ENCODE measurements at regions not wholly inside any gene's neighbourhood (a gene's known extent, or its start where the extent isn't known, plus 50 kb on each side); places are given as distances from the start of the nearest gene placed in this dataset.

DNA sequence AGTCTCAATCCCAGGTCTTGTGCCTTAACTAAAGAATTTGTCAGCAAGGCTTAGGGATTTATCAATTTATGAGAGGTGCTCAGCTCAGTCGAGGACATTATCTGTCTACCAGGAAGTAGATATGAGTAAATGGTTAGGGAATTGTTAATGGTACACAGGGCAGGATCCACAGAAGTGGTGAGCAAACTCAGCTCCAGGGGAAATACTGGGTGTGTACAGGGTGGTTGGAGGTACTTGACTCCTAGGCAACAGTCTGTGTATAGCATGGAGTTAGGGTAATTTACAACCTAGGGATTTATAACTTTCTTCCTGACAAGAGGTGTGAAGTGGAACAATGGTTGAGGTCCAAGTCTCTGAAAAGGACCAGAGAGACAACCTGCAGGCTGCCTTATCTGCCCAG is 123.4 kb upstream of the OR9Q1 start:
- Histone ChIP-seq H3K4me3 (no peak overlapping the region), H3K36me3 (ENCODE audit: control insufficient read depth in 4 of 4, insufficient read depth in 4 of 4, low read length in 4 of 4) (no peaks in the 10 kb centered on the region), H3K27ac (ENCODE audit: low read depth in 1 of 2, low read length in 1 of 2) (no peak overlapping the region), H3K27me3 (ENCODE audit: control insufficient read depth in 3 of 3, insufficient read depth in 3 of 3, low read length in 2 of 3) (no peaks in the 10 kb centered on the region), H3K9me3 (ENCODE audit: control insufficient read depth in 4 of 4, insufficient read depth in 3 of 4, low read length in 3 of 4) (peaks cover 0 to 3% (median 0%) of the 10 kb centered on the region in 4 donors), H3K4me1 (ENCODE audit: control insufficient read depth in 5 of 5, insufficient read depth in 5 of 5, low read length in 5 of 5) (no peaks in the 10 kb centered on the region), H3K9ac (ENCODE audit: insufficient read depth in 1 of 2, low read length in 2 of 2) (no peak overlapping the region)
- DNase-seq (no peak), ATAC-seq (ENCODE audit: insufficient read depth, low FRiP score) (peak; percentile 59)
- 39 to 44% methylated on average over 1 of the region's 1 CpG for WGBS, 2 donors
- TF ChIP-seq, protein P1, sequence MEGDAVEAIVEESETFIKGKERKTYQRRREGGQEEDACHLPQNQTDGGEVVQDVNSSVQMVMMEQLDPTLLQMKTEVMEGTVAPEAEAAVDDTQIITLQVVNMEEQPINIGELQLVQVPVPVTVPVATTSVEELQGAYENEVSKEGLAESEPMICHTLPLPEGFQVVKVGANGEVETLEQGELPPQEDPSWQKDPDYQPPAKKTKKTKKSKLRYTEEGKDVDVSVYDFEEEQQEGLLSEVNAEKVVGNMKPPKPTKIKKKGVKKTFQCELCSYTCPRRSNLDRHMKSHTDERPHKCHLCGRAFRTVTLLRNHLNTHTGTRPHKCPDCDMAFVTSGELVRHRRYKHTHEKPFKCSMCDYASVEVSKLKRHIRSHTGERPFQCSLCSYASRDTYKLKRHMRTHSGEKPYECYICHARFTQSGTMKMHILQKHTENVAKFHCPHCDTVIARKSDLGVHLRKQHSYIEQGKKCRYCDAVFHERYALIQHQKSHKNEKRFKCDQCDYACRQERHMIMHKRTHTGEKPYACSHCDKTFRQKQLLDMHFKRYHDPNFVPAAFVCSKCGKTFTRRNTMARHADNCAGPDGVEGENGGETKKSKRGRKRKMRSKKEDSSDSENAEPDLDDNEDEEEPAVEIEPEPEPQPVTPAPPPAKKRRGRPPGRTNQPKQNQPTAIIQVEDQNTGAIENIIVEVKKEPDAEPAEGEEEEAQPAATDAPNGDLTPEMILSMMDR (IDR thresholded peaks at IDR 0.05; ENCODE audit: control extremely low read depth, extremely low read depth) = no peak

DNA sequence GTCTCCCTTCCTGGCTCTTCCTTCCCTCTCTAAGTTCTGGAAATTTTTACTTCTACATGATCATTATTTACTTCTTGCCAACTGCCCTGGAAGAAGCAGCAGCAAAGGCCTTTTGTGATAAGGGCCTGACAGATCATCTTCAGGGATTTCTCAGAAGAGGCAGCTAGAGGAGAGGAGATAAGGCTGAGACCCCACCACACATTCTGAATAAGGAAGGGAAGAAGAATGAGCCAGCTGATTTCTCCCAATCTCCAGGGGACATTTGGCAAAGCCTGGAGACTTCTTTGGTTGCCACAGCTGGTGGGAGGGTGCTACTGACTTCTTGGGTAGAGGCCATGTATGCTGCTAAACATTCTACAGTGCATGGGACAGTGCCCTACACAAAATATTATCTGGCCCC is 122.4 kb upstream of the OR9Q1 start:
- H3K27ac ChIP-seq (ENCODE audit: low read depth in 1 of 2, low read length in 1 of 2) = no peak overlapping the region
- H3K4me1 ChIP-seq (ENCODE audit: control insufficient read depth in 5 of 5, insufficient read depth in 5 of 5, low read length in 5 of 5) = no peaks in the 10 kb centered on the region
- peaks cover 0 to 3% (median 0%) of the 10 kb centered on the region in 4 donors for H3K9me3 ChIP-seq (ENCODE audit: control insufficient read depth in 4 of 4, insufficient read depth in 3 of 4, low read length in 3 of 4)
- no peak for ATAC-seq (ENCODE audit: insufficient read depth, low FRiP score)
- H3K36me3 ChIP-seq (ENCODE audit: control insufficient read depth in 4 of 4, insufficient read depth in 4 of 4, low read length in 4 of 4) = no peaks in the 10 kb centered on the region
- H3K27me3 ChIP-seq (ENCODE audit: control insufficient read depth in 3 of 3, insufficient read depth in 3 of 3, low read length in 2 of 3) = no peaks in the 10 kb centered on the region
- H3K9ac ChIP-seq (ENCODE audit: insufficient read depth in 1 of 2, low read length in 2 of 2) = no peak overlapping the region
- TF ChIP-seq, protein P1 (IDR thresholded peaks at IDR 0.05; ENCODE audit: control extremely low read depth, extremely low read depth) = no peak
- H3K4me3 ChIP-seq = no peak overlapping the region
- no peak for DNase-seq

DNA sequence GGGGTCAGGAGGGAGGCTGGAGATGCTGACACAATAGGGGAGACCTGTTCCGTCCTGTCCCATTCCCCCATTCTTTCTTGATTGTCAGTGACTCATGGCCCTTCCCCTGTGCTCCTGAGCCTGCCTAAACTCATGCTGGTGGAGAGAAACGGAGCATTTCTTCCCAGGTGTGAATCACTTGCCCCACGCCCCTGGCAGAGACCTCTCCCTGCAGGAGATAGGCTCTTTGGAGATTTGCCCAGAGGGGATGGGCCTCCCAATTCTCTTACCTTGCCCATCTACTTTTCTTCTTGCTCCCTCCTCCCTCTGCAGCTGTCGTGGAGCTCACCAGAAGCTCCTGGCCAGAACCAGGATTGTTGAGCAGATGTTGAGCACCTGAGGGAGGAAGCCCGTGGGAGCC is 121.9 kb upstream of the OR9Q1 start:
- 77 to 78% methylated on average over 5 of the region's 5 CpGs for WGBS, 2 donors
- Histone ChIP-seq H3K9ac (ENCODE audit: insufficient read depth in 1 of 2, low read length in 2 of 2) (no peak overlapping the region), H3K36me3 (ENCODE audit: control insufficient read depth in 4 of 4, insufficient read depth in 4 of 4, low read length in 4 of 4) (no peaks in the 10 kb centered on the region), H3K9me3 (ENCODE audit: control insufficient read depth in 4 of 4, insufficient read depth in 3 of 4, low read length in 3 of 4) (peaks cover 0 to 3% (median 0%) of the 10 kb centered on the region in 4 donors), H3K27ac (ENCODE audit: low read depth in 1 of 2, low read length in 1 of 2) (no peak overlapping the region), H3K4me1 (ENCODE audit: control insufficient read depth in 5 of 5, insufficient read depth in 5 of 5, low read length in 5 of 5) (no peaks in the 10 kb centered on the region), H3K27me3 (ENCODE audit: control insufficient read depth in 3 of 3, insufficient read depth in 3 of 3, low read length in 2 of 3) (no peaks in the 10 kb centered on the region), H3K4me3 (no peak overlapping the region)
- TF ChIP-seq, protein P1 (IDR thresholded peaks at IDR 0.05; ENCODE audit: control extremely low read depth, extremely low read depth) = no peak
- ATAC-seq (ENCODE audit: insufficient read depth, low FRiP score) (no peak), DNase-seq (no peak)

DNA sequence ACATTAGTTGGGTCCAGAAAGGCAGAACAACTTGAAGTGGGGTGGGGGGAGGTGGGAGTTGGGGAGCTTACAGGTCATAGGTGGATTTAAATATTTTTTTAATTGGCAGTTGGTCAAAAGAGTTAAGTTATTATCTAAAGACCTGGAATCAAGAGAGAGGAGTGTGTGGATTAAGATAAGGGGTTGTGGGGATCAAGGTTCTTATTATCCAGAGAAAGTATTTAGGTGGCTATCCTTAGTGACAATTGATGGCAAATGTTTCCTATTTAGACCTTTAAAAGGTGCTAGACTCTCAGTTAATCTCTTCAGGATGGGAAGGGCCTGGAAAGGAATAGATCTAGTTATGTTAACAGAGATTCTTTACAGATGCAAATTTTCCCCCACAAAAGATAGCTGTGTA is 120.7 kb upstream of the OR9Q1 start:
- DNase-seq = no peak
- H3K36me3 ChIP-seq (ENCODE audit: control insufficient read depth in 4 of 4, insufficient read depth in 4 of 4, low read length in 4 of 4) = no peaks in the 10 kb centered on the region
- TF ChIP-seq, protein P1 (IDR thresholded peaks at IDR 0.05; ENCODE audit: control extremely low read depth, extremely low read depth) = no peak
- ATAC-seq (ENCODE audit: insufficient read depth, low FRiP score) = no peak
- peaks cover 0 to 3% (median 0%) of the 10 kb centered on the region in 4 donors for H3K9me3 ChIP-seq (ENCODE audit: control insufficient read depth in 4 of 4, insufficient read depth in 3 of 4, low read length in 3 of 4)
- no peaks in the 10 kb centered on the region for H3K4me1 ChIP-seq (ENCODE audit: control insufficient read depth in 5 of 5, insufficient read depth in 5 of 5, low read length in 5 of 5)
- no peak overlapping the region for H3K27ac ChIP-seq (ENCODE audit: low read depth in 1 of 2, low read length in 1 of 2)
- no peak overlapping the region for H3K9ac ChIP-seq (ENCODE audit: insufficient read depth in 1 of 2, low read length in 2 of 2)
- H3K4me3 ChIP-seq = no peak overlapping the region
- H3K27me3 ChIP-seq (ENCODE audit: control insufficient read depth in 3 of 3, insufficient read depth in 3 of 3, low read length in 2 of 3) = peaks cover 0 to 1% (median 0%) of the 10 kb centered on the region in 3 donors
